ENCODE measurements at regions not wholly inside any gene's neighbourhood (a gene's known extent, or its start where the extent isn't known, plus 50 kb on each side); places are given as distances from the start of the nearest gene placed in this dataset.

DNA sequence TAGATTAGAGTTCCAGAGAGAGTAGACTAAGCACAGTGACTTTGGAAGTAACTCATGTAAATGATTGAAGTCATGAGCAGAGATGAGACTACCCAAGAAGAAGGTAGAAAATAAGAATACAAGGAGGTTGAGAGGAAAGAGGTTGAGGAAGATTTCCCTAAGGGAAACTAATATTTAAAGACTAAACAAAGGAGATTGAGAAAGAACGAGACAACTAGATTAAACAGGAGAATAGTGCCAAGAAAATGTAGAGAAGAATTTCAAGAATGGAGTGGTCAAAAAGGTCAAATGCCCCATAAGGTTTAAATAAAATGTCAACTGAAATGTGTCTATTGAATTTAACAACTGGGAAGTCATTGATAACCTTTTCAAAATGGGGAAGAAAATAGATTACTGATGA, 59.0 kb downstream of the RPS29 start:
- no peak for TF ChIP-seq CTCF (IDR thresholded peaks at IDR 0.05; ENCODE audit: low read depth, low read length)
- no peak overlapping the region for H3K4me3 ChIP-seq (ENCODE audit: low read depth, low read length)

DNA sequence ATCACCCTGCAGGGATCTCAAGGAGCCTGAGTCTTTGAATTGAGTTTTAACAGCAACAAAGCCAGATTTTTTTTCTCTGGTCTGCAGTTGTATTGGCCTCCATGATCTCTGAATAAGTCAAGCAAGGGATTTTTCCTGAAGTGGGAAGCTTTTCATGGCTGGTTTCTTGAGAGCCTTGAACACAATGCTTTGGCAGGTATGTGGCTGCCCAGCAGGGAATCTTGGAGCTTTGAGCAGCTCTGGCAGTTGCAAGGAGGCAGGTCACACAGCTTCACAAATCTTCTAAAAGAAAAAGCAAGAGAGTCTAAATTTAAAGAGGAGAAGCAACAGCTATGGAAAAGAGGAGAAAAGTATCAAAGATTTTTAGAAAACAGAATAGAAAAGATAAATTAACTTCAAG, 60.1 kb downstream of the RPS29 start:
- H3K4me3 ChIP-seq (ENCODE audit: low read depth, low read length), result no peak overlapping the region
- no peak for TF ChIP-seq CTCF (IDR thresholded peaks at IDR 0.05; ENCODE audit: low read depth, low read length)

DNA sequence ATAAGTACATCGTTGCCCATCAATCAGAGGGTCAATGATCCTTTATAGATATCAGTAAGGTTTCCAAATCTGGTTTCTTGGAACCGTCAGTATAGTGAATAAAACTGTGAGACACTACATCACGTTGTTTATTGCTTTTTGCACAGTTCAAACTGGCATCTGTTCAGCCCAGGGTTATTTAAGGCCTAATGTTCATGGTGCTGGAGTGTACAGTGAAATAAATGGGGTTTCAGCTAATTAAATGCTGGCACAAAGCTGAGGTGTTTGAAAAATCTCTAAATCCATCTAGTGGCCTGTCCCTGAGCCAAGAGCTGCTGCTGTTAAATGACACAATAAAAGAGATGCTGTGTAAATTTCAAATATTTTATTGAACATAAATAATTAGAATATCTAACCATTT, 69.9 kb downstream of the RPS29 start:
- no peak overlapping the region for H3K4me3 ChIP-seq (ENCODE audit: low read depth, low read length)
- TF ChIP-seq CTCF (IDR thresholded peaks at IDR 0.05; ENCODE audit: low read depth, low read length), result no peak

DNA sequence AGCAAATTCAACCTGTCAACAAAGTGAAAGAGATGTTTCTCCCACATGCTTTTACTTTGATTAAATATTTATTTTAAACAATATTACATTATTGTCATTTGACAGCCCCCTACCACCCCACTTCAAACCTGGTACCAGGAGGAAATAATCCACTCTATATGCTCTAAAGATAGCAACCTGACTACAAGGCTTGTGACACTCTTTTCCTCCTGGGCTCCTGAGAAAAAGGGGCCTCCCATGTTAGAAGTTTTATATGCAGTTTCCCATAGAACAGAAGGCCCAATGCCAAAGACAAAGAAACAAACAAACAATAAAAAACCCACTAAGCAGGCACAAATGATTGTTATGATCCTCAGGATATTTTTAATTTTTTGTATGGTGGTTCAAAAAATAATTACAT, 73.6 kb downstream of the RPS29 start:
- no peak for TF ChIP-seq CTCF (IDR thresholded peaks at IDR 0.05; ENCODE audit: low read depth, low read length)
- H3K4me3 ChIP-seq (ENCODE audit: low read depth, low read length), result no peak overlapping the region

- no peak for TF ChIP-seq CTCF (IDR thresholded peaks at IDR 0.05; ENCODE audit: low read depth, low read length)
- no peak overlapping the region for H3K4me3 ChIP-seq (ENCODE audit: low read depth, low read length)
These were observed 74.0 kb downstream of the RPS29 start for GRCh38 chr14:49512147-49512551.

GRCh38 chr14:49508124-49508523, 78.1 kb downstream of the RPS29 start:
- no peak overlapping the region for H3K4me3 ChIP-seq (ENCODE audit: low read depth, low read length)
- TF ChIP-seq CTCF (IDR thresholded peaks at IDR 0.05; ENCODE audit: low read depth, low read length), result no peak

DNA sequence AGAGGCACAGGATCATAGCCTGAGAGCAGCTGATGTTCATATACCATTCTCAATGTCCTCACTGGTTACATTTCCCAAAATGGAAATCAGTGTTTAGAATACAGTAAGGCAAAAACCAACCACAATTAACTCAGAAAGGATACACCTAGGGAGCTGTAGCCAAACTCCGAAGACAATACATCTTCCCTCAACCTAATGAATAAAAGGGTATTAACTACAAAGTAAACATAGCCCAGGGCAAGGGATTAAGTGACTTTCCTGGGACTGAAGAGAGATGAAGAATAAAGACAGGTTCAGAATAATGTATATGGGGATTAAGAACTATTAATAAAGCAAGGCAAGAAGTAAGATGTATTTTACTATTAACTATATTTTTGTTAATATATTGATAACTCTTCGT, 79.5 kb downstream of the RPS29 start:
- TF ChIP-seq CTCF (IDR thresholded peaks at IDR 0.05; ENCODE audit: low read depth, low read length), result no peak
- no peak overlapping the region for H3K4me3 ChIP-seq (ENCODE audit: low read depth, low read length)
